HG03521 (cell line): ENCODE measurements at regions not wholly inside any gene's neighbourhood (a gene's known extent, or its start where the extent isn't known, plus 50 kb on each side); places are given as distances from the start of the nearest gene placed in this dataset.

Experiments
- ATAC-seq: cut with Tn5 transposase; IDR thresholded peaks from one replicate; pipeline ENCODE4 v1.9.1; 2021; ENCODE audit warnings: mild to moderate bottlenecking, moderate library complexity; ENCODE audit not compliant: unreplicated experiment

DNA sequence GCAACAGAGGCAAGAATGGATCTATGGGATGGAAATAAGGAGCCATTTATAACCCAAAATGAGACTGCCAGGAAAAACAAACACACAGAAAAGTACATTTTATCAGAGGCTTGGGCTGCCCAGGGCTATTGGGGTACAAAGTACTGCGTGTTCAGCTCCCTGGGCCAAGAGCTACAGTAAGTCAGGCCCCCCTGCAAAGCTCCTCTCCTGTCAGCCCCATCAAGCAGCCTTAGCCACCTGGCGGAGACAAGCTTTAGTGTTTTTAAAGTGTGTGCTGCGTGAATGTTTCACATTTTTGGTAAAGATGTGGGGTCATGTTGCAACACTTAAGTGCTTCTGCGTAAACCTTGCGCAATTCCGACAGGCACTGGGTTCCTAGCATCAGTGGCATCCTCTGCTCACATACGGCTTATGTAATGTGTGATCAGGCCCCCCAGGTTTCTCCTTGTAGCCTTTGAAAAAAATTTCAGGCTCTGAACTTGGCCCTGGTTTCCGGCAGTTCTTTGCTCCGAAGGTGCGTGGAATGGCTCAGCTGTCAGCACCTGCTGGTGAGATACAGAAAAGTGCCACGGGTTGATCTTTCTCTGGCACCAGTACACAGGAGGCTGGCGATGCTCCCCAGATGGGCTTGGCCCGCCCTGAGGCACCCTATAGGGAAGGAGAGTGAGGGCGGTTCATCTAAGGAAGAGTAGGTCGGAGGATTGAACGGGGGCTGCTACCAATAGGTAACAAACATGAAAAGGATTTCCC, 198.7 kb upstream of the EEA1 start:
- no peak for ATAC-seq

DNA sequence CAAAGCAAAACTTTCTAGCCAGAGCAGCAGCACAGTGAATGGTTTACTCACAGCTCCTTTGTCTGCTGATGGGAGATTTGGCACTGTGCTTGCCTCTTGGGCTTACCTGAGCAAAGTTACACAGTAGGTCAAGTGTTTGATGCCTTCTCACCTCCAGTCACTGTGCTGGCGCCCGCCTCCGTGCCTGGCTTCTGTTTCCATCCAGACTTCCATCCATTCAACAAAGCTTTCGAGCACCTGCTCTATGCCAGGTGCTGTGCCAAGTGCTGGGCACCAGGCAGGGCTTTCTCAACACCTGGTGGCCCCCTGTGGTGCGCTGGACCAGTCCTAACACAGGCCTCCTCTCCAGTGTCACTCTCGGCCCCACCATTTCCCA, 199.2 kb upstream of the EEA1 start:
- ATAC-seq: no peak

GRCh38 chr12:93130366-93131054, 201.4 kb upstream of the EEA1 start:
- no peak for ATAC-seq

DNA sequence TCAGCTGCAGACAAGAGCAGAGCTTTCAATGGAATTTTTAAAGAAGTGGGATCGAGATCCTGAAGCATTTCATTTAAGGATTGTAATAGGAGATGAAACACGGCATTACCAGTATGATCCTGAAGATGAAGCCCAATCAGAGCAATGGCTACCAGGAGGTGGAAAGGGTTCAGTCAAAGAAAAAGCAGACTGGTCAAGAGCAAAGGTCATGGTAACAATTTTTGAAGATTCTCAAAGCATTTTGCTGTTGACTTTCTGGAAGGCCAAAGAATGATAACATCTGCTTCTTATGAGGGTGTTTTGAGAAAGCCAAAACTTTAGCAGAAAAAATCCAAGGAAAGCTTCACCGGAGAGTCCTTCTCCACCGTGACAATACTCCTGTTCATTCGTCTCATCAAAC, 204.3 kb upstream of the EEA1 start:
- ATAC-seq: no peak

DNA sequence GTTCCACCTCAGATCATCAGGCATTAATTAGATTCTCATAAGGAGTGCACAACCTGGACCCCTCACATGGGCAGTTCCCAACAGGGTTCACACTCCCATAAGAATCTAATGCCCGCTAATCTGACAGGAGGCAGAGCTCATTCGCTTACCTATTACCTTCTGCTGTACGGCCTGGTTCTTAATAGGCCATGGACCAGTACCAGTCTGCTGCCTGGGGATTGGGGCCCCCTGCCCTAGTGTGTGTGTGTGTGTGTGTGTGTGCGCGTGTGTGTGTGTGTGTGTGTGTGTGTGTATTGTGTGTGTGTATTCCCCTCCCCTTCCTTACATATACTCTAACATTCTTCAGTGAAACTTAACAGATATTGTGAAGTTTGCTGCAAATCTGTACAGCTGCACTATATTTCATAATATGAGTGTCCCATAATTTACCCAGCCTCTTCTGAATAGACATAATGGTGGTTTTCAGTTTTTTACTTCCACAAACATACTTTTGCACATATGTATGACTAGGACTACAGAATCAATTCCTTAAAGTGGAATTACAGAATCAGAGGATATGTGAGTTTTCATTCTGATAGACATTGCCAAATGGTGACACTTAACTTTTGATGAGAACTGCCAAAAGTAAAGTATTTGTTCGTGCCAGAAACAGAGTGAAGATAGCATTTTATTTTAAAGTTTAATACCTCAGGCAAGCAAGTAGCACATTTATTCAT, 205.2 kb upstream of the EEA1 start:
- ATAC-seq: no peak

DNA sequence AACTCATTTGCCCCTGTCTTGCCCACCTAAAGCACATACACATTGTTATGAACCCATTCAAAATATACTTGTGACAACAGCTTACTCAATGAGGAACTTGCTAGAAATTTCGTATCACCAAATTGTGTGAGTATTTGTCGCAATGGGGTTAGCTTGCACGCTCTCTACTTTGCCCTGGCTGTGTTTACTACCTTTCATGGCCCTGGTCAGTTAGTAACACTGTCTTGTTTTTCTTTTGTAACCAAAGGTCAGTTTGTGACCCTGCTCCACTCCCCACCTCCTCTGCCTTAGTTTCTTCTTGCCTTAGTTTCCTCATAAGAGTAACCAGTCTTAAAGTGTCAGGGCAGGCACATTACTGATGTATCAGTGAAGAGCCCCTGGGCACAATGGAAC, 205.8 kb upstream of the EEA1 start:
- no peak for ATAC-seq

DNA sequence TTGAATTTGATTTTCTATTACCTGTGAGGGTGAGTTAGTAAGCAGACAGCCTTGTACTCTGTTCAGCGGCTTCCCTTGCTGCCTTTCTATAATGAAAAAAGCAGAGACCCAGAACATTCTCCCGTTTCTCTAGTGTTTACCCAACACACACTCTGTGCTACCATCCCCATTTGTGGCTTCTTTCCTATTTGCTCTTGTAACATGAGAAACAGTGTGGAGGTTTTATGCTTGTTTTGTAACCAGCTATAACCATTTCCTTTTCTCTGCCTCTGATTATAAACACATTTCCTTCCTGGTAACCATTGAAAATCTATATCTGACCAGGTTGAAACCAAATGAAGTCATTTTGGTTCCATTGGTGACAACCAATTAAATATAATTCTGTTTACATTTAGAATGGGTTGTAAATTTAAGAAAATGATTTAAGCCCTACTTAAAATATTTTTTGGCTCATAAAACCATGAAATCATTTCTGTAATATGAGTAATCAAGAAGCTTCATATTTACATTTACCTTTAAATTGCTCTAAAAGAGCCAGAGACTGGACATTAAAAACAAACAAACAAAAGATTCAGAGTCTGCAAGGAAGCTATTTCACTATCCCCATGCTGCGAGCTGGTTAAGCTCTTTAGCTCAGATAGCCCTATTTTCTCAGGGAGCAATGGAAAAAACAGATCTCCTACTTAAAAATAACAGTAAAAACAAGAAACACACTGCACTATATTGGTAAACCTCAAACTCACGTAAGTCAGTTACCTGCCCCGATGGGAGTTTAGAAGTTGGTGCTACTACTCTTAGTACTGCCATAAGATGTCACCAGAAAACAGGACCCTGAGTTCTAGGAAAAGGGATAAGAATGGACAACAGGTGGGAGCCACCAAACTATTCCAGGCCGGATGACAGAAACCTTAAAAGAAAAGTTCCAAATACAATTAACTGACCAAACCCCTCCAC, 206.5 kb upstream of the EEA1 start:
- no peak for ATAC-seq

DNA sequence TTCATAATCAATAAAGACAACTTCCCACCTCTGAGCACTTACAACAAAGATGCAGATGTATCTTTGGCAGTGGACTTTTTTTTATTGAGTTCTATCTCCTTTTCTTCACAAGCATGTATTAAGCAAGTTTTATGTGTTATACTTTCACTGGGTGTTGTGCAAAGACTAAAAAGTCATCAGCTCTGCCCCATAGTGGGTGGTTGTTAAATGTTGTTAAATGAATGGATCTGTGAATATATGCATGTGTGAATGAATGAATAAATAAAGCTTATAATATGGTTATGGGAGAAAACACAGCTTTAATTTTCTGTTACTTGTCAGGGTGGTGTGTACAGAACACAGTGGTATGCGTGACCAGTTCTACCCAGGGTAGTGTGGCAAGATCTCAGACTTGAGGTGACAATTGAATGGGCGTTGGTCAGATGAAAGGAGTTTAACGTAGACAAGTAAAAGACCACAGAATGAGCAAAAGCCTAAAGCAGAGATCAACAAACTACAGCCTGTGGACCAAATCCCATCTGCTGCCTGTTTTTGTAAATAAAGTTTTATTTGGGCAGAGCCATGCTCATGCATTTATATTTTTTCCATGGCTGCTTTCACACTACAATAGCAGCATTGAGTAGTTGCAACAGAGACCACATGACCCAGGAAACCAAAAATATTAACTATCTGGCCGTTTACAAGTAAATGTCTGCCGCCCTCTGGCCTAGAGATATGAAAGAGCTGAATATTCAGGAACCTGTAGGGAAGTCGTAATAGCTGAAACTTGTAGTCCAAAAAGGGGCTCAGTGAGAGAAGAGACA, 207.4 kb upstream of the EEA1 start:
- ATAC-seq: no peak

GRCh38 chr12:93137656-93138612, 208.8 kb upstream of the EEA1 start:
- ATAC-seq: peak; percentile 56

- ATAC-seq: peak; percentile 51
Observed at GRCh38 chr12:93139028-93139665, 210.1 kb upstream of the EEA1 start.

GRCh38 chr12:93140325-93140724, 211.2 kb upstream of the EEA1 start:
- ATAC-seq: no peak

GRCh38 chr12:93140801-93141200, 211.7 kb upstream of the EEA1 start:
- ATAC-seq: no peak

GRCh38 chr12:93142881-93143280, 213.8 kb upstream of the EEA1 start:
- no peak for ATAC-seq

DNA sequence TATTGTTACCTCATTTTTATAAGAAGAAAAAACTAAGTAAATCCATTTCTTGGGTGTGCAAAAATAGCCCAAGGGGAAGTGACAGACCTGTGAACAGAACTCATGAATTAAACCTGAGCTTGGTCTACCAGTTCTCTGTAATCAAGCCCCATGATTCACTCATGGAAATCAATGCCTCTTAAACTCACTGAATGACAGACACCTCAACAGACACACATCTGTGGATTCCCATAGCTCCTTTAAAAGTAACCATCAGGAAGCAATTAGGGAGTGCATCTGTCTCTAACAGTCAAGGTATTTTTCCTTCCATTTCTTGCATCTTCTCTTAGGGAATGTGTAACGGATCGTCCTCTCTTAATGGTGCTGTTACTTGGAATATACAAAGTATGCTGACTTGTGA, 215.0 kb upstream of the EEA1 start:
- ATAC-seq: no peak

DNA sequence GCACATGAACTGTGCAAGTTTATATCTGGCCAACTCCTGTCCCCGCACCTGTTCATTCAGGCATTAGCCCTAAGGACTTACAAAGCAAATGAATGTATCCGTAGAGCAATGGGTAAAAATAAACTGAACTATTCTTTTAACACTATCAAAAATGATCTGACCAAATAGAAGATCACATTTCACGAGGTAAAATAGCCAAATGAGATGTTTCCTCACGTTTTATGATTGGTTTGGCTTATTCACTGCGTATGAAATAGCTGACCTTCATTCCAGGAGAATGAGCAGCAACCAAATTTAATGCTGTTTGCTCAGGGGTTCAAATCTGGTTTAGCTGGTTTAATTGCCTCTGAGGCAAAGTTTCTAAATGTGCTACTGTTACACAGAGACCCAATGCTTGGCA, 216.0 kb upstream of the EEA1 start:
- no peak for ATAC-seq

DNA sequence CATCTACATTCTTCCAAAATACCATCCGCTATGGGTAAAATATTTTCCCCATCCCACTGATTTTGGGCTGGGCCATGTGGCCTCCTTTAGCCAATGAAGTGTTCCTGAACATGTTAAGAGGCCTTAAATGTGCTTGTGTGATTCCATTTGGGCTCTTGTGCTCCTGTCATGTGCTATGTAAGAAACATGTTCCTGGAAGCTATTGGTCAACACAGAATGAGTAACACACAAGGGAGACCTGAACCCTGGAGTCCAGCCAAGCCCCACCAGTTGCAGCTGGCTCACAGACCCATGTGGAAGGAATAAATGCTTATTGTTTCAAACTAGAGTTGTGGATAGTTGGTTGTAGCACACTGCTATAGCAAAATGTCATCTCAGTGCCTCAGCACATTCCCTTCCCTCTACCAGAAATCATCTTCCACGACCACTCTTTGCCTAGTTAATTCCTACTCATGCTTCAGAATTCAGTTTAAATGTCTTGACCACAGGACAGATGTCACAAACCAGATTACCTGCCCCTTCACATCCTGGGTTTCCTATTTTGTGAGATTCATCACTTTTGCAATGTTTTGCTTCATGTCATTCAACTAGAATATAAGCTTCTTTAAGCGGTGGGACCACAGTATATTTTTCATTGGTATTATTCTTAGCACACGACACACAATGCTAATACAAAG, 217.3 kb upstream of the EEA1 start:
- no peak for ATAC-seq

DNA sequence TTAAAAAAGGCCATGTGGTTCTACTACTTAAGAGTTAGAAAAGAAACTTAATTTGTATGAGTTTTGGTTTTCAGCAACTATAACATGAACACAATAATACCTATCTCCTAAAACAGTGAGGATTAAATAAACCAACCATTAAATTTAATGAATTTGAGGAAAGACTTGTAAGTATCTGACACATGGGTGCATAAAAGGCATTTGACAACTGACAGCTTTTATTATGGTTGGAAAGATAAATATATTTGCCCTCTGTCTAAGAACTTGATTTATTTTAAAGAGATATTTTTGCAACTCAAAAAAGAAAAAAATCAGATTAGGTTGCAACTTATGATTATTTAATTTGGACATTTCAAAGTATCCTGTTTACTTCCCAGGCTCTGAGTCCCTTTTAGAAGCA, 217.9 kb upstream of the EEA1 start:
- no peak for ATAC-seq

DNA sequence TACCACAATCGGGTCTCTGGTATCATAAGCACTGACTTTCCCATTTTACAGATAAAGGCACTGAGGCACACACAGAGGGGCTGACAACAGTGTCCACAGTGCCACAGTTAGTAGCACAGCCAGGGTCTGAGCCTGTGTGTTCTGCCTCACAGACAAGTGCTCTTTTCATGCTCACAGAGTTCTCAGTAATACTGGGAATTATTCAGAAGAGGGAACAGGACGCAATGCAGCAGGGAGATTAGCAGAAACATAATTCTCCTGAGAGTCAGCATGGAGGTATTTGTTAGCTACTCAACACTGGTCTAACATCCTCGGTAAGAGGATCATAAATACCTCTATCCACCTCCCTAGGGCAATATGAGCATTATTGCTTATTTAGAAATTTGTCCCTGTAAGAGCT, 219.3 kb upstream of the EEA1 start:
- ATAC-seq: no peak
